OCI-LY7 (cell line): ENCODE measurements at regions not wholly inside any gene's neighbourhood (a gene's known extent, or its start where the extent isn't known, plus 50 kb on each side); places are given as distances from the start of the nearest gene placed in this dataset.
"Not testable (repeated sequence)": the region's sequence is repeated elsewhere in the genome, so short reads cannot be mapped to it uniquely, and the experiment has no call there.

ENCODE experiments used
- BruUV-seq: library from RNA; stranded (reverse); fragments of 400-500 nt; replicated peaks from 2 replicates; lab custom pipeline; 2021; lab: Mats Ljungman, UMichigan
- CTCF ChIA-PET: fragments of 300-600 bp; sonication (Branson Sonifier 250); formaldehyde crosslinking; loops from one replicate; lab custom pipeline; 2022; ENCODE audit warnings: antibody characterized with exemption; ENCODE audit not compliant: unreplicated experiment; lab: Charles Lee
- POLR2A ChIA-PET: fragments of 300-600 bp; sonication (Branson Sonifier 250); formaldehyde crosslinking; loops from one replicate; lab custom pipeline; 2022; ENCODE audit warnings: antibody characterized with exemption; lab: Charles Lee
- DNase-seq: peaks from one replicate; pipeline ENCODE4 v3.0.0-alpha.2; 2015; ENCODE audit warnings: low spot score
- H2AFZ ChIP-seq: fragments of 200-600 bp; sonication (generic), shearing (Covaris generic); 2 replicates; pipeline ENCODE4 v1.6.1; 2014; ENCODE audit warnings: mild to moderate bottlenecking, antibody characterized with exemption, low read length, moderate library complexity
- H3K27ac ChIP-seq: fragments of 200-600 bp; sonication (generic); 2 replicates; pipeline ENCODE4 v1.5.1; 2014; ENCODE audit warnings: mixed run types, low read depth, mild to moderate bottlenecking, moderate library complexity, low read length, inconsistent platforms; ENCODE audit not compliant: poor library complexity, severe bottlenecking
- H3K36me3 ChIP-seq: fragments of 200-600 bp; sonication (generic); 2 replicates; pipeline ENCODE4 v1.6.1; 2014; ENCODE audit warnings: mild to moderate bottlenecking, antibody characterized with exemption, low read length, moderate library complexity, mixed read lengths; ENCODE audit not compliant: insufficient read depth
- H3K4me1 ChIP-seq: fragments of 200-600 bp; sonication (generic); 2 replicates; pipeline ENCODE4 v1.5.1; 2014; ENCODE audit warnings: mild to moderate bottlenecking, low read length; ENCODE audit not compliant: insufficient read depth, poor library complexity, severe bottlenecking
- H3K4me2 ChIP-seq: fragments of 200-600 bp; sonication (generic); 2 replicates; pipeline ENCODE4 v1.6.1; 2014; ENCODE audit warnings: mild to moderate bottlenecking, low read length
- H3K4me3 ChIP-seq: fragments of 200-600 bp; sonication (generic); 2 replicates; pipeline ENCODE4 v1.5.1; 2014; ENCODE audit warnings: mild to moderate bottlenecking, low read depth, low read length; ENCODE audit not compliant: poor library complexity, severe bottlenecking
- H3K79me2 ChIP-seq: fragments of 200-600 bp; sonication (generic); 2 replicates; pipeline ENCODE4 v1.6.1; 2016; ENCODE audit warnings: low read depth, mild to moderate bottlenecking, low read length, moderate library complexity, mixed read lengths; ENCODE audit not compliant: insufficient read depth
- H3K9me2 ChIP-seq: fragments of 200-600 bp; sonication (generic); 2 replicates; pipeline ENCODE4 v1.6.1; 2016; ENCODE audit warnings: mild to moderate bottlenecking, low read length, mixed read lengths; ENCODE audit not compliant: insufficient read depth
- H3K9me3 ChIP-seq: fragments of 200-600 bp; sonication (generic); 2 replicates; pipeline ENCODE4 v1.6.1; 2014; ENCODE audit warnings: mild to moderate bottlenecking, mixed run types, low read length, mixed read lengths
- H4K20me1 ChIP-seq: fragments of 200-600 bp; sonication (generic); 2 replicates; pipeline ENCODE4 v1.6.1; 2014; ENCODE audit warnings: mild to moderate bottlenecking, antibody characterized with exemption, low read length, moderate library complexity, mixed read lengths; ENCODE audit not compliant: insufficient read depth
- EZH2phosphoT487 ChIP-seq: fragments of 200-600 bp; sonication (generic); IDR thresholded peaks from 2 replicates; pipeline ENCODE4 v1.6.1; 2018; ENCODE audit warnings: low read depth, borderline replicate concordance, mild to moderate bottlenecking, mixed run types, antibody characterized with exemption, low read length, moderate library complexity, mixed read lengths
- intact Hi-C: fragments of 100-400 bp; cut with micrococcal nuclease; formaldehyde crosslinking; loops from one replicate; pipeline ENCODE4 v1.10.0; 2022; ENCODE audit not compliant: unreplicated experiment
- TF ChIP-seq, protein P1 (sequence below): fragments of 200-600 bp; sonication (generic); conservative IDR thresholded peaks from 2 replicates; pipeline ENCODE4 v1.5.1; 2014; ENCODE audit warnings: mild to moderate bottlenecking, antibody characterized with exemption, low read length, moderate library complexity, mixed read lengths

DNA sequence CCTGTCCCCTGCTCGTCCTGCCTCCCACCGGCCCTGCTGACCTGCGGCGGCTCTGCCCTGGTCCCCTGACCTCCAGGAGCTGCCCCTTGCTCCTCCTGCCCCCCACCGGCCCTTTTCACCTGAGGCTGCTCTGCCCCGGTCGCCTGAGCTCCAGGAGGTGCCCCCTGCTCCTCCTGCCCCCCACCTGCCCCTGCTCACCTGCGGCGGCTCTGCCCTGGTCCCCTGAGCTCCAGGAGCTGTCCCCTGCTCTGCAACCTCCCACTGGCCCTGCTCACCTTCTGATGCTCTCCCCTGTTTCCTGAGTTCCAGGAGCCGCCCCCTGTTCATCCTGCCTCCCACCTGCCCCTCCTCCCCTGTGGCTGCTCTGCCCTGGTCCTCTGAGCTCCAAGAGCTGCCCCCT is 101.3 kb downstream of the TMEM121 start:
- no peaks in the 10 kb centered on the region for H3K36me3 ChIP-seq
- peaks cover 6% of the 10 kb centered on the region; the same call in 1 of the 2 replicates for H3K9me3 ChIP-seq
- no TSS peak for BruUV-seq
- no peak for TF ChIP-seq EZH2phosphoT487
- TF ChIP-seq, protein P1, sequence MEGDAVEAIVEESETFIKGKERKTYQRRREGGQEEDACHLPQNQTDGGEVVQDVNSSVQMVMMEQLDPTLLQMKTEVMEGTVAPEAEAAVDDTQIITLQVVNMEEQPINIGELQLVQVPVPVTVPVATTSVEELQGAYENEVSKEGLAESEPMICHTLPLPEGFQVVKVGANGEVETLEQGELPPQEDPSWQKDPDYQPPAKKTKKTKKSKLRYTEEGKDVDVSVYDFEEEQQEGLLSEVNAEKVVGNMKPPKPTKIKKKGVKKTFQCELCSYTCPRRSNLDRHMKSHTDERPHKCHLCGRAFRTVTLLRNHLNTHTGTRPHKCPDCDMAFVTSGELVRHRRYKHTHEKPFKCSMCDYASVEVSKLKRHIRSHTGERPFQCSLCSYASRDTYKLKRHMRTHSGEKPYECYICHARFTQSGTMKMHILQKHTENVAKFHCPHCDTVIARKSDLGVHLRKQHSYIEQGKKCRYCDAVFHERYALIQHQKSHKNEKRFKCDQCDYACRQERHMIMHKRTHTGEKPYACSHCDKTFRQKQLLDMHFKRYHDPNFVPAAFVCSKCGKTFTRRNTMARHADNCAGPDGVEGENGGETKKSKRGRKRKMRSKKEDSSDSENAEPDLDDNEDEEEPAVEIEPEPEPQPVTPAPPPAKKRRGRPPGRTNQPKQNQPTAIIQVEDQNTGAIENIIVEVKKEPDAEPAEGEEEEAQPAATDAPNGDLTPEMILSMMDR, result no peak
- intact Hi-C loops, result loop anchor here (2.0 kb wide), 1 partner anchor 21 kb away; no protein-coding TSS in a partner anchor
- no peak overlapping the region for H3K4me3 ChIP-seq
- ChIA-PET POLR2A (interaction anchor here (0.6 kb wide), 1 partner anchor 19 kb away, joined by 4 read pairs; no protein-coding TSS in a partner anchor), CTCF (interaction anchor here (0.6 kb wide), 1 partner anchor 200 kb away, joined by 5 read pairs; no protein-coding TSS in a partner anchor)
- DNase-seq, result no peak
- H3K27ac ChIP-seq, result no peak overlapping the region
- H3K4me1 ChIP-seq, result no peaks in the 10 kb centered on the region
- no peaks in the 10 kb centered on the region for H3K9me2 ChIP-seq
- no peaks in the 10 kb centered on the region for H4K20me1 ChIP-seq
- no peaks in the 10 kb centered on the region for H3K79me2 ChIP-seq
- H2AFZ ChIP-seq, result no peak overlapping the region
- no peak overlapping the region for H3K4me2 ChIP-seq

DNA sequence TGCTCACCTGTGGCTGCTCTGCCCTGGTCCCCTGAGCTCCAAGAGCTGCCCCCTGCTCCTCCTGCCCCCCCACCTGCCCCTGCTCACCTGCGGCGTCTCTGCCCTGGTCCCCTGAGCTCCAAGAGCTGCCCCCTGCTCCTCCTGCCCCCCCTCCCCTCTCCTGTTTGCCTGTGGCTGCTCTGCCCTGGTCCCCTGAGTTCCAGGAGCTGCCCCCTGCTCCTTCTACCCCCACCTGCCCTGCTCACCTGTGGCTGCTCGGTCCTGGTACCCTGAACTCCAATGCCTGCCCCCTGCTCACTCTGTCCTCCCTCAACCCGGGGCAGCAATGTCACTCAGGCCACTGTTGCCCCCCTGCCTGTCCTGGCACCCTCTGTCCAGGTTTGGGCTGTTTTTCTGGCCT is 101.7 kb downstream of the TMEM121 start:
- intact Hi-C loops, result loop anchor here (2.0 kb wide), 1 partner anchor 21 kb away; no protein-coding TSS in a partner anchor
- H3K36me3 ChIP-seq, H3K4me3 ChIP-seq, H3K4me1 ChIP-seq, H3K9me3 ChIP-seq, BruUV-seq, H3K79me2 ChIP-seq, H4K20me1 ChIP-seq, H3K27ac ChIP-seq, DNase-seq, H2AFZ ChIP-seq, H3K9me2 ChIP-seq, H3K4me2 ChIP-seq: not testable (repeated sequence)
- ChIA-PET CTCF (interaction anchor here (0.6 kb wide), 2 partner anchors 199 to 596 kb away, joined by 3 to 5 read pairs; no protein-coding TSS in a partner anchor), POLR2A (interaction anchor here (0.6 kb wide), 1 partner anchor 19 kb away, joined by 4 read pairs; no protein-coding TSS in a partner anchor)

DNA sequence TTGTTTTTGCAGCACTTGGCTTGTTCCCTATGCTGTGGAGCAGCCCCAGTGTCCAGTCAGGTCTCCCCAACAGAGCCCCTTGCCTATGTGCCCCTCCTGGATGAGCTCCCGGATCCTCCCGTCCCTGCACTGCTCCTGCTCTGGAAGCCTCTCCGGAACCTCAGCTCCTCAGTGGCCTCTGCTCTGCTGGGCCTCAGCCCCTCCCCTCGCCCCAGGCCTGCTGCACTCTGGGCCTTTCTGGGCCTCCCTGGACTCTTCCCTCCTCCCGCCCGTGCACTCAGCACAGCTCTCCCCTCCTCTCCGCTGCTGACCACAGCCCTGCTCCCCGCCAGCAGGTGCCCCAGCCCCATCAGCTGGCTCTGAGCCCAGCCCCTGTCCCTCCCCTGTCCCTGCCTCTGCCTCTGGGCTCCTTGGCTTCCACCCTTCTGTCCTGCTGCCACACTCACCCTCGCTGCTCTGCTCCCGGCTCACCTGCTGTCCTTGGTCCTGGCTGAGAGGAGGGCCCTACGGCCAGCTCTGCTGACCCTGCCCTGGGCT is 102.2 kb downstream of the TMEM121 start:
- CTCF ChIA-PET, result interaction anchor here (0.6 kb wide), 1 partner anchor 595 kb away, joined by 3 read pairs; no protein-coding TSS in a partner anchor
- not testable (repeated sequence) for H3K4me3 ChIP-seq, H3K4me2 ChIP-seq, H3K27ac ChIP-seq, H2AFZ ChIP-seq, H3K4me1 ChIP-seq, DNase-seq, H4K20me1 ChIP-seq, H3K9me3 ChIP-seq, H3K36me3 ChIP-seq, H3K79me2 ChIP-seq, H3K9me2 ChIP-seq, BruUV-seq
- POLR2A ChIA-PET, result interaction anchor here (0.6 kb wide), 1 partner anchor 18 kb away, joined by 4 read pairs; no protein-coding TSS in a partner anchor
- intact Hi-C loops, result loop anchor here (2.0 kb wide), 1 partner anchor 20 kb away; no protein-coding TSS in a partner anchor

DNA sequence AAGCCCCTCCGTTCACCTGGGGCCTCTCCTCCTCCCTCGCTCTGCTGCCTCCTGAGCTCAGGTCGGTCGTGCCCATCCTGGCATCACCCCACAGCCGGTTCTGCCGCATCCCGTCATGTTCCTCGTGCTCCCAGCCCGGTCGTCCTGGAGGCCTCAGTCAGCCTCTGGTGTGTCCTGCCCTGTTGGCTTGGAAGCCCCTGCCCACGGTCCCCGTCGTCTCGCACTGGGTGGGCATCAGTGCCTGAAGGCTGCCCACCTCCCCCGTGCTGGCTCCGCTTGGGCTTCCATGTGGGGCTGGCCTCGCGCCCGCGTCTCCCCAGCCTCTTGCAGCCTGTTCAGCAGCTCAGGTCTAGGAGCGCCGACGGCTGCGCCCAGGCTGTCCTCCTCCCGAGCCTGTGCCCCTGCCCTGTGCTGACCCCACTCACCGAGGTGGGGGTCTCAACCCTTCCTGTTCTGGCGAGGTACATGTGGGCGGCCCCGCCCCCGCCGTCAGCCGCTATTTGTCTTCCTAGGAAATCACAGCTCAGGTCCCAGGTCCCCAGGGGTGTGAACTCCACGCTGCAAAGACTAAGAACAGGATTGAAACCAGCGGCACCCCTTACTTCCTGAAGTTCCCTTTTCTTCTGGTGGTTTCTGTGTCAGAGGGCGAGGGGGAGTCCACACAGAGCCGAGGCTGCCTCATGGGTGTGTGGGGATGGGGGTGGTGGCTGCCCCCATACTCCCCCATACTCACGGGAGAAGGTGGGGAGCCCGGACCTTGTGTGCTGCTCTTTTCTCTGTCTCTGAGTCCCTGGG is 102.9 kb downstream of the TMEM121 start:
- H3K9me3 ChIP-seq, CTCF ChIA-PET, H2AFZ ChIP-seq, H4K20me1 ChIP-seq, H3K4me3 ChIP-seq, H3K4me2 ChIP-seq, H3K4me1 ChIP-seq, DNase-seq, H3K27ac ChIP-seq, BruUV-seq, H3K9me2 ChIP-seq, H3K36me3 ChIP-seq, H3K79me2 ChIP-seq, POLR2A ChIA-PET: not testable (repeated sequence)
- intact Hi-C loops, result loop anchor here (2.0 kb wide), 1 partner anchor 20 kb away; no protein-coding TSS in a partner anchor
